ACC112 (cell line): ENCODE measurements at regions not wholly inside any gene's neighbourhood (a gene's known extent, or its start where the extent isn't known, plus 50 kb on each side); places are given as distances from the start of the nearest gene placed in this dataset.
A peak's percentile ranks its signal among the peaks of the same experiment; 100 is the strongest.

Experiments used
- H2AFZ ChIP-seq: fragments of 200-600 bp; sonication (generic); one replicate; pipeline ENCODE4 v1.6.0; 2017; ENCODE audit warnings: antibody characterized with exemption, low read length; ENCODE audit not compliant: unreplicated experiment
- H3K27ac ChIP-seq: fragments of 200-600 bp; sonication (generic); 2 replicates; pipeline ENCODE4 v1.5.1; 2014; ENCODE audit warnings: low read depth, mild to moderate bottlenecking, antibody characterized with exemption, low read length, moderate library complexity
- H3K27me3 ChIP-seq: fragments of 200-600 bp; sonication (generic); 2 replicates; pipeline ENCODE4 v1.6.1; 2014; ENCODE audit warnings: mild to moderate bottlenecking, antibody characterized with exemption, low read length, moderate library complexity, mixed read lengths; ENCODE audit not compliant: insufficient read depth
- H3K36me3 ChIP-seq: fragments of 200-600 bp; sonication (generic); 2 replicates; pipeline ENCODE4 v1.6.1; 2016; ENCODE audit warnings: mild to moderate bottlenecking, antibody characterized with exemption, low read length, moderate library complexity, mixed read lengths; ENCODE audit not compliant: insufficient read depth
- H3K4me1 ChIP-seq: fragments of 200-600 bp; sonication (generic); one replicate; pipeline ENCODE4 v1.6.1; 2016; ENCODE audit warnings: low read length, mixed read lengths; ENCODE audit not compliant: insufficient read depth, unreplicated experiment, control insufficient read depth
- H3K4me3 ChIP-seq: fragments of 200-600 bp; sonication (generic); 2 replicates; pipeline ENCODE4 v1.5.1; 2014; ENCODE audit warnings: mild to moderate bottlenecking, low read depth, low read length
- H3K79me2 ChIP-seq: fragments of 200-600 bp; sonication (generic); one replicate; pipeline ENCODE4 v1.6.0; 2016; ENCODE audit warnings: low read length; ENCODE audit not compliant: control insufficient read depth, unreplicated experiment, insufficient read depth

- peak overlapping the region; percentile 51 for H3K27ac ChIP-seq
These were observed 873.6 kb downstream of the C12orf50 start for GRCh38 chr12:87155621-87156020.

DNA sequence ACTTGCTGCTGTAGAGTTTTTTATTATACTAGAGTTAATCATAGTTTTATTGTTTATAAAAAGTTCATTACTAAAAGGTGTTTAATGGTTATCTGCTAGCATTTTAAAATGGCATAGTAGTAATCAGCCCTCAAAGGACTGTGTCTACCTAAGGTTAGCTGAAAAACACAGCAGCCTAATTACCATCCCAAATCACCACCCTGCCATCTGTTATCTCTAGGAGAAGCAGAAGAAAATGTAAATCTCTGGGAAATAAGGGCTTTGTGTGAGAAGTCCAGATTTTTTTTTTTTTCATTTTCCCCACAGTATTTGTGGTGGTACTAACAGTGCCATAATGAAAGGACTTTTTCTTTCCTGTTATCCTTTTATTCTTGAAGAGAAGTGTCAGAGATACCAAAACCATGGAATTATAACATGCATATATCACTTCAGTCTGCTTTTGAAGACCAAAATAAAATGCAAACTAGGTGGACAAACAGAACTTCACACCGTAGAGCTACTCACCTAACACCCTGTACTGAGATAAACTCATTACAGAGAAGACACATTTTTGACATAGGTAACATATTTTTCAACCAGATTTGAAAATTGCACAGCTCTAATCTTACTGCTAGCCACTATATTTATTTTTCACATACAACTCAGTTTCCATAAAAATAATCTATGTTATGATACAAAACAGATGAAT, 876.2 kb downstream of the C12orf50 start:
- H3K4me1 ChIP-seq, result peaks cover 10% of the 10 kb centered on the region
- no peaks in the 10 kb centered on the region for H3K79me2 ChIP-seq
- H3K27me3 ChIP-seq, result no peaks in the 10 kb centered on the region
- H3K27ac ChIP-seq, result no peak overlapping the region
- H3K36me3 ChIP-seq, result no peaks in the 10 kb centered on the region
- no peak overlapping the region for H3K4me3 ChIP-seq
- H2AFZ ChIP-seq, result no peak overlapping the region

More at GRCh38 chr12:87155621-87156020, 873.6 kb downstream of the C12orf50 start:
- Histone ChIP-seq H2AFZ (no peak overlapping the region), H3K27me3 (no peaks in the 10 kb centered on the region), H3K4me3 (no peak overlapping the region), H3K79me2 (no peaks in the 10 kb centered on the region), H3K4me1 (peaks cover 14% of the 10 kb centered on the region), H3K36me3 (no peaks in the 10 kb centered on the region)

DNA sequence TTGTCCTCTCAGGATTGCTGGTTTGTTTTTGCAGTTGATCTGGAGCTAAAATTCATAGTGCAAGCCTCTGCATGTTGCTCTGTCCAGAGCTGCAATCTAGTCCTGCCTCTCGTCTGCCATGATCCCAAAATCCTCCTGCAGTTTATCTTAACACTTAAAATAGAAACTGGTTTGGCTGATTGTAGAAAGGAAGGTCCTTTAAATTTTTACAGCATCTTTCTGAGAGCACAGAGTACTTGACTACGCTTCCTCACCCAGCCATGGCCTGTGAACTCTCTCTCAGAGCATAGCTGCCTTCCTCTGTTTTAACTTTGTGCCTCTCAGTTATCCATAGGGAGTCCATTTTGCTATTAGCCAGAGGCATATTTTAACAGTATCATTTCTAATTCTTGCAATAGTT, 877.1 kb downstream of the C12orf50 start:
- Histone ChIP-seq H3K36me3 (no peaks in the 10 kb centered on the region), H3K27me3 (no peaks in the 10 kb centered on the region), H3K4me3 (no peak overlapping the region), H3K27ac (no peak overlapping the region), H3K4me1 (peaks cover 8% of the 10 kb centered on the region), H2AFZ (no peak overlapping the region), H3K79me2 (no peaks in the 10 kb centered on the region)

DNA sequence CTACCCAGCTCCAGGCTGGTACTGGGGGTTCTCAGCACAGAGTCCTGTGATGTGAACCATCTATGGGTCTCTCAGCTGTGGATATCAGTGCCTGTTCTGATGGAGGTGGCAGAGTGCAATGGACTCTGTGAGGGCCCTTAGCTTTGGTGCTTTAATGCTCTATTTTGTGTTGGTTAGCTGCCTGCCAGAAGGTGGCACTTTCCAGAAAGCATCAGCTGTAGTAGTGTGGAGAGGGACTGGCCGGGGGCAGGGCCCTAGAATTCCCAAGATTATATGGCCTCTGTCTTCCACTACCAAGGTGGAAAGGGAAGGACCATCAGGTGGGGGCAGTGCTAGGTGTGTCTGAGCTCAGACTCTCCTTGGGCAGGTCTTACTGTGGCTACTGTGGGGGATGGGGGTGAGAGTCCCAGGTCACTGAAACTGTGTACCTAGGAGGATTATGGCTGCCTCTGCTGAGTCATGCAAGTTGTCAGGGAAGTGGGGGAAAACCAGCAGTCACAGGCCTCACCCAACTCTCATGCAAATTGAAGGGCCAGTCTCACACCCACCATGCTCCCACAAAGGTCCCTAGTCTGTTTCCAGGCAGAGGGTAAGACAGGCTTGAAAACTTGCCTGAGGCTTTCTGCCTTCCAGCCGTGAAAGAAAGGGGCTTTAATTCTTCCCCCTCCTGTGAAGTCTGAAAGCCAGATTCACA, 878.1 kb downstream of the C12orf50 start:
- H2AFZ ChIP-seq, result peak overlapping the region; percentile 64
- peaks cover 6% of the 10 kb centered on the region for H3K4me1 ChIP-seq
- no peak overlapping the region for H3K4me3 ChIP-seq
- no peaks in the 10 kb centered on the region for H3K79me2 ChIP-seq
- no peaks in the 10 kb centered on the region for H3K36me3 ChIP-seq
- H3K27ac ChIP-seq, result no peak overlapping the region
- no peaks in the 10 kb centered on the region for H3K27me3 ChIP-seq

DNA sequence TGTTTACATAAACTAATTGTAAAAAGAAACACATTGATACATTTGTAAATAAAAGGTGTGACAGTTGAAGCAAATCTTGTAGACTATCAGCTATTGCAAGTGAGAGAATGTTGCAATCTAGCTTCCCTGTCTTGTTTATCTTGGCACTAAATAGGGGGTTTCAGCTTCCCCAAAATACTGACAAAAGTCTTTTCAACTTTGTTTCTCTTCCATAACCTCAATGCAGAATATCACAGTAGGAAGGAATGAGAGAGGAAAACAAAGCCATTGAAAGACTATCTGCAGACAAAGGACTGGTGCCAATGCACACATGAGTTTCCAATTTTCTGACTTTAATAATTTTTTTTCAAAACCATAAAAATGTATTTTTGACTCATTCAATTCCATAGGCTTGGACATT, 886.2 kb upstream of the MGAT4C start:
- no peak overlapping the region for H3K27ac ChIP-seq
- H3K79me2 ChIP-seq, result no peaks in the 10 kb centered on the region
- H3K27me3 ChIP-seq, result no peaks in the 10 kb centered on the region
- no peak overlapping the region for H2AFZ ChIP-seq
- peaks cover 5% of the 10 kb centered on the region for H3K4me1 ChIP-seq
- no peak overlapping the region for H3K4me3 ChIP-seq
- no peaks in the 10 kb centered on the region for H3K36me3 ChIP-seq

DNA sequence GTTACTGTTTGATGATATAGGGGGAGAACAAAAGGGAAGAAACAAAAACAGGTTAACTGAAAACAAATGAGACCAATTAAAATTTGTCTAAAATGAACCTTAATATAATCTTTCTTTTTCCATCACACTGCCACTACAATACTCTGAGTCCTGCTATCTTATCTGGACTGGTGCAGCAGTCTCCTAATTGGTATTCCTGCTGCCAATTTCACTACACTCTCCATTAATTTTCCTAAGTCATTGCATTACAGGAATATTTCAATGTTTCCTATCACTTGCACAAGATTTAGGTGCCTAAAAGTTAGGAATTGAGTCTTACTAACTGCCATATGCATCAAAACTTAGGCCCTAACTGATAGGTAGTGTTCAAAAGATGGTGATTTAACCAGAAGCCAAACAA, 884.9 kb upstream of the MGAT4C start:
- Histone ChIP-seq H3K27me3 (no peaks in the 10 kb centered on the region), H3K4me1 (peaks cover 13% of the 10 kb centered on the region), H2AFZ (no peak overlapping the region), H3K4me3 (no peak overlapping the region), H3K79me2 (no peaks in the 10 kb centered on the region), H3K36me3 (no peaks in the 10 kb centered on the region), H3K27ac (no peak overlapping the region)

- Histone ChIP-seq H3K4me3 (no peak overlapping the region), H2AFZ (no peak overlapping the region), H3K79me2 (no peaks in the 10 kb centered on the region), H3K36me3 (no peaks in the 10 kb centered on the region), H3K4me1 (peaks cover 21% of the 10 kb centered on the region), H3K27me3 (no peaks in the 10 kb centered on the region), H3K27ac (no peak overlapping the region)
These were observed 884.1 kb upstream of the MGAT4C start for GRCh38 chr12:87140262-87140661.

GRCh38 chr12:87137220-87137619, 881.0 kb upstream of the MGAT4C start:
- Histone ChIP-seq H3K27ac (no peak overlapping the region), H3K36me3 (no peaks in the 10 kb centered on the region), H3K4me3 (no peak overlapping the region), H3K79me2 (no peaks in the 10 kb centered on the region), H3K4me1 (peaks cover 21% of the 10 kb centered on the region), H3K27me3 (no peaks in the 10 kb centered on the region), H2AFZ (no peak overlapping the region)

- H2AFZ ChIP-seq, result peak overlapping the region; percentile 89
- peak overlapping the region; percentile 44 for H3K27ac ChIP-seq
These were observed 880.3 kb upstream of the MGAT4C start for GRCh38 chr12:87136330-87136976.

DNA sequence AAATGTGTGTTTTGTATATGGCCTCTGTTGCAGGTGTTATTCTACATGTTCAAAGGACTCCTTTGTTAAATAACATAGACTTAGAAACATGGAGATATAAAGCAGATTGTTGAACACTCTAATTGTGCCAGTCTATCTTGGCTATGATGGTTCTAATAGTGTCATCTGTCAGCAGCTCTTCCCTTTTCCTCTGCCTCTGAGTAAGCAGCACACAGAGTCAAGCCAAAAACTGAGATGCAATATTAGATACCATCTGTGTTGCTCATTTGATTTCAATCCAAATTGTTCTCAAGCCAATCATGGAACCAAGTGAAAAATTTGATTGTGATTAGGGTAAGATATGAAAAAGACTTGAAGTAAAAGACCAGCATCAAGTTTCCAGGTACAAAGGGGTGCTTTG, 871.1 kb upstream of the MGAT4C start:
- Histone ChIP-seq H2AFZ (no peak overlapping the region), H3K4me1 (peaks cover 9% of the 10 kb centered on the region), H3K79me2 (no peaks in the 10 kb centered on the region), H3K4me3 (no peak overlapping the region), H3K27ac (no peak overlapping the region), H3K36me3 (no peaks in the 10 kb centered on the region), H3K27me3 (no peaks in the 10 kb centered on the region)

More at GRCh38 chr12:87136330-87136976, 880.3 kb upstream of the MGAT4C start:
- Histone ChIP-seq H3K4me3 (peak overlapping the region; percentile 62), H3K4me1 (peaks cover 21% of the 10 kb centered on the region), H3K36me3 (no peaks in the 10 kb centered on the region), H3K79me2 (no peaks in the 10 kb centered on the region), H3K27me3 (no peaks in the 10 kb centered on the region)
